Adrenal gland (tissue), 5 donors: ENCODE measurements at regions not wholly inside any gene's neighbourhood (a gene's known extent, or its start where the extent isn't known, plus 50 kb on each side); places are given as distances from the start of the nearest gene placed in this dataset.

ENCODE experiments used
- POLR2A ChIP-seq, 2 donors: fragments of 450-650 bp; IDR thresholded peaks; one replicate each; pipeline ENCODE4 v1.6.1; 2017; ENCODE audit warnings: antibody characterized with exemption in 2 of 2, mild to moderate bottlenecking in 2 of 2, moderate library complexity in 1 of 2
- TF ChIP-seq, protein P1 (sequence below), 6 experiments: fragments of 450-650 bp in 4 of 6; fragments of 200-600 bp in 2 of 6; sonication (generic) in 1 of 6; IDR thresholded peaks; 1 replicate in 5 of 6; 2 replicates in 1 of 6; pipeline versions ENCODE4 v1.5.1 to v1.8.0; 2016 to 2021; ENCODE audit warnings: antibody characterized with exemption in 6 of 6, mild to moderate bottlenecking in 2 of 6, moderate library complexity in 1 of 6
- donor health status: DM: no; HTN: no; CAD: no.

DNA sequence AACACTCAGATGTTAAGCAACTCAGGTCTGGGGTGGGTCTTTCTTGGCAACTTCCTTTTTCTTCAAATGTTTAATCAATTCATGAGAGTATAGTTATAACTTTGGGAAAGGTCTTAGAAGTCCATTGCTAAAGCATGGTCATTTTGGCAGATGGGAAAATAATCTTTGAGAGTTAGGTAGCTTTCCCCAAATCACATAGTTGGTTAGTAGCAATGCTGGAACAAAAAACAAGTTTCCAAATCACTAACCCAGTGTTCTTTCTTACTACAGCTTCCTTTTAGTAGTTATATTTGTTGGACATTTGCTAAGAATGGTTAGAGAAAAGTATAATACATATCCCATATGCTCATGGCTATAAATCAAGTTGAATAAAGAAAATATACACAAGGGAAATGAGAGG, 185.2 kb upstream of the SLC14A2 start:
- TF ChIP-seq, protein P1, sequence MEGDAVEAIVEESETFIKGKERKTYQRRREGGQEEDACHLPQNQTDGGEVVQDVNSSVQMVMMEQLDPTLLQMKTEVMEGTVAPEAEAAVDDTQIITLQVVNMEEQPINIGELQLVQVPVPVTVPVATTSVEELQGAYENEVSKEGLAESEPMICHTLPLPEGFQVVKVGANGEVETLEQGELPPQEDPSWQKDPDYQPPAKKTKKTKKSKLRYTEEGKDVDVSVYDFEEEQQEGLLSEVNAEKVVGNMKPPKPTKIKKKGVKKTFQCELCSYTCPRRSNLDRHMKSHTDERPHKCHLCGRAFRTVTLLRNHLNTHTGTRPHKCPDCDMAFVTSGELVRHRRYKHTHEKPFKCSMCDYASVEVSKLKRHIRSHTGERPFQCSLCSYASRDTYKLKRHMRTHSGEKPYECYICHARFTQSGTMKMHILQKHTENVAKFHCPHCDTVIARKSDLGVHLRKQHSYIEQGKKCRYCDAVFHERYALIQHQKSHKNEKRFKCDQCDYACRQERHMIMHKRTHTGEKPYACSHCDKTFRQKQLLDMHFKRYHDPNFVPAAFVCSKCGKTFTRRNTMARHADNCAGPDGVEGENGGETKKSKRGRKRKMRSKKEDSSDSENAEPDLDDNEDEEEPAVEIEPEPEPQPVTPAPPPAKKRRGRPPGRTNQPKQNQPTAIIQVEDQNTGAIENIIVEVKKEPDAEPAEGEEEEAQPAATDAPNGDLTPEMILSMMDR (IDR thresholded peaks at IDR 0.05) = no peak
- no peak for TF ChIP-seq POLR2A (IDR thresholded peaks at IDR 0.05)
